ENCODE measurements at regions not wholly inside any gene's neighbourhood (a gene's known extent, or its start where the extent isn't known, plus 50 kb on each side); places are given as distances from the start of the nearest gene placed in this dataset.

GRCh38 chr7:18213652-18214051 lies 186.0 kb upstream of the PRPS1L1 start:
- TF ChIP-seq EP300 (IDR thresholded peaks at IDR 0.05) (no peak), CTCF (IDR thresholded peaks at IDR 0.05) (no peak), POLR2AphosphoS5 (IDR thresholded peaks at IDR 0.05) (no peak), POLR2A (IDR thresholded peaks at IDR 0.05) (no peak)
